NK-92 treated with Interleukin-12 subunit alpha and Interleukin-12 subunit beta, amount 100 ng/mL, for 24 hours (cell line): ENCODE measurements at regions not wholly inside any gene's neighbourhood (a gene's known extent, or its start where the extent isn't known, plus 50 kb on each side); places are given as distances from the start of the nearest gene placed in this dataset.
"Not testable (repeated sequence)": the region's sequence is repeated elsewhere in the genome, so short reads cannot be mapped to it uniquely, and the experiment has no call there.

ENCODE experiments used
- DNase-seq: peaks from one replicate; lab custom pipeline; 2025; lab: John Stamatoyannopoulos, UW

- DNase-seq: no peak
These were observed 325.3 kb upstream of the MEX3C start for GRCh38 chr18:51522821-51523220.

GRCh38 chr18:51523671-51524070, 326.2 kb upstream of the MEX3C start:
- DNase-seq: no peak

- no peak for DNase-seq
These were observed 328.2 kb upstream of the MEX3C start for GRCh38 chr18:51525453-51526225.

- no peak for DNase-seq
These were observed 330.3 kb upstream of the MEX3C start for GRCh38 chr18:51527826-51528225.

GRCh38 chr18:51531501-51531900, 334.0 kb upstream of the MEX3C start:
- no peak for DNase-seq

- no peak for DNase-seq
These were observed 340.0 kb upstream of the MEX3C start for GRCh38 chr18:51537487-51537886.

GRCh38 chr18:51540562-51540961, 343.1 kb upstream of the MEX3C start:
- no peak for DNase-seq

GRCh38 chr18:51541230-51541629, 343.7 kb upstream of the MEX3C start:
- no peak for DNase-seq

- no peak for DNase-seq
These were observed 346.2 kb upstream of the MEX3C start for GRCh38 chr18:51543658-51544155.

- no peak for DNase-seq
These were observed 348.0 kb upstream of the MEX3C start for GRCh38 chr18:51545446-51545845.

- DNase-seq: no peak
These were observed 361.9 kb upstream of the MEX3C start for GRCh38 chr18:51559198-51559901.

- no peak for DNase-seq
These were observed 362.4 kb upstream of the MEX3C start for GRCh38 chr18:51559902-51560287.

GRCh38 chr18:51561821-51562220, 364.3 kb upstream of the MEX3C start:
- no peak for DNase-seq

GRCh38 chr18:51562866-51563265, 365.4 kb upstream of the MEX3C start:
- no peak for DNase-seq

GRCh38 chr18:51563396-51563795, 365.9 kb upstream of the MEX3C start:
- no peak for DNase-seq

GRCh38 chr18:51568151-51568550, 370.7 kb upstream of the MEX3C start:
- no peak for DNase-seq

GRCh38 chr18:51569153-51569552, 371.7 kb upstream of the MEX3C start:
- no peak for DNase-seq

- DNase-seq: no peak
These were observed 372.1 kb upstream of the MEX3C start for GRCh38 chr18:51569561-51569960.

GRCh38 chr18:51570071-51570470, 372.6 kb upstream of the MEX3C start:
- DNase-seq: not testable (repeated sequence)

- DNase-seq: not testable (repeated sequence)
These were observed 376.4 kb upstream of the MEX3C start for GRCh38 chr18:51573886-51574285.

GRCh38 chr18:51575171-51575570, 377.7 kb upstream of the MEX3C start:
- DNase-seq: no peak

- DNase-seq: no peak
These were observed 381.0 kb upstream of the MEX3C start for GRCh38 chr18:51578406-51578980.

- no peak for DNase-seq
These were observed 383.1 kb upstream of the MEX3C start for GRCh38 chr18:51580580-51580979.
